ENCODE measurements at regions not wholly inside any gene's neighbourhood (a gene's known extent, or its start where the extent isn't known, plus 50 kb on each side); places are given as distances from the start of the nearest gene placed in this dataset.

DNA sequence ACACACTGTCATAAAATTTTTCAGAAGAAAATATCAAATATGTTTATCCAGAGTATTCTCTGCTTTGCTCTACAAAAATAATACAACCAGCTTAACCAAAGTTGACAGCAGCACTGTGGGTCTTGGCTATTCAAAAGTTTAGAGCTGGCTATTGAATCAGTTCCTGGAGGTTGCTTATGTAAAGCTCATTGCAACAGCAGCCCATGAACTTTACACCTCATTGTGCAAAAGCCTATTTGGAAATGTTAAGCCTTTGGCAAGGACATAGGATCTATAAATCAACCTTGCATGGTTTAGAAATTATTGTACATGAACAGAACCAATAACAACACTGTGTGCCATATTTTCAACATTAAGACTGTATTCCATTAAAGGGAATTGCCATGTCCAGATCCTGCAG is 714.9 kb downstream of the ADGRL2 start:
- no peak for DNase-seq (ENCODE audit: low read depth)
- TF ChIP-seq POLR2A (IDR thresholded peaks at IDR 0.05; ENCODE audit: extremely low read depth, insufficient read length) (no peak), MYC (IDR thresholded peaks at IDR 0.05; ENCODE audit: low read depth, low read length) (no peak)
- TF ChIP-seq, protein P1, sequence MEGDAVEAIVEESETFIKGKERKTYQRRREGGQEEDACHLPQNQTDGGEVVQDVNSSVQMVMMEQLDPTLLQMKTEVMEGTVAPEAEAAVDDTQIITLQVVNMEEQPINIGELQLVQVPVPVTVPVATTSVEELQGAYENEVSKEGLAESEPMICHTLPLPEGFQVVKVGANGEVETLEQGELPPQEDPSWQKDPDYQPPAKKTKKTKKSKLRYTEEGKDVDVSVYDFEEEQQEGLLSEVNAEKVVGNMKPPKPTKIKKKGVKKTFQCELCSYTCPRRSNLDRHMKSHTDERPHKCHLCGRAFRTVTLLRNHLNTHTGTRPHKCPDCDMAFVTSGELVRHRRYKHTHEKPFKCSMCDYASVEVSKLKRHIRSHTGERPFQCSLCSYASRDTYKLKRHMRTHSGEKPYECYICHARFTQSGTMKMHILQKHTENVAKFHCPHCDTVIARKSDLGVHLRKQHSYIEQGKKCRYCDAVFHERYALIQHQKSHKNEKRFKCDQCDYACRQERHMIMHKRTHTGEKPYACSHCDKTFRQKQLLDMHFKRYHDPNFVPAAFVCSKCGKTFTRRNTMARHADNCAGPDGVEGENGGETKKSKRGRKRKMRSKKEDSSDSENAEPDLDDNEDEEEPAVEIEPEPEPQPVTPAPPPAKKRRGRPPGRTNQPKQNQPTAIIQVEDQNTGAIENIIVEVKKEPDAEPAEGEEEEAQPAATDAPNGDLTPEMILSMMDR (IDR thresholded peaks at IDR 0.05; ENCODE audit: low read depth, low read length): no peak
- H3K4me3 ChIP-seq (ENCODE audit: low read depth, low read length): no peak overlapping the region

DNA sequence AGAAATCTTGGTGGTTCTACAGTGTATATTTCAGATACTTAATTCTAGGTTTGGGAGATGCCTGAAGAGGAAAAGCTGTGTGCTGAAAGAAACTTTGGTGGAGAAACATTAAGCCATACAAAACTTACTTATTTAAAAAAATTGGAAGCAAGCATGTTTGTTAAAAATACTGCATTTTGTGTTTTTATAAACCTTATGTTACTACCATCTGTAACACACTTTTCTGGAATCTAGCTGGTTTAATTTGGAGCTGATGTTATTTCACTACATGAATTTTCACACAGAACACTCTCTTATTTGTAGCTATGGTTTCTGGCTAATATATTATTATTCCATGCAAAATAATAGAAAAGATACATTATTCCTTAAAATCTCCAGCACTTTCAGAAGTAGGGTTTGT is 710.7 kb downstream of the ADGRL2 start:
- TF ChIP-seq, protein P2, sequence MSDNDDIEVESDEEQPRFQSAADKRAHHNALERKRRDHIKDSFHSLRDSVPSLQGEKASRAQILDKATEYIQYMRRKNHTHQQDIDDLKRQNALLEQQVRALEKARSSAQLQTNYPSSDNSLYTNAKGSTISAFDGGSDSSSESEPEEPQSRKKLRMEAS (IDR thresholded peaks at IDR 0.05; ENCODE audit: low read depth, low read length): no peak
- TF ChIP-seq POLR2A (IDR thresholded peaks at IDR 0.05; ENCODE audit: extremely low read depth, insufficient read length): no peak
- no peak for TF ChIP-seq MYC (IDR thresholded peaks at IDR 0.05; ENCODE audit: low read depth, low read length)
- TF ChIP-seq, protein P1 (IDR thresholded peaks at IDR 0.05; ENCODE audit: low read depth, low read length): no peak
- no peak for DNase-seq (ENCODE audit: low read depth)
- H3K4me3 ChIP-seq (ENCODE audit: low read depth, low read length): no peak overlapping the region

DNA sequence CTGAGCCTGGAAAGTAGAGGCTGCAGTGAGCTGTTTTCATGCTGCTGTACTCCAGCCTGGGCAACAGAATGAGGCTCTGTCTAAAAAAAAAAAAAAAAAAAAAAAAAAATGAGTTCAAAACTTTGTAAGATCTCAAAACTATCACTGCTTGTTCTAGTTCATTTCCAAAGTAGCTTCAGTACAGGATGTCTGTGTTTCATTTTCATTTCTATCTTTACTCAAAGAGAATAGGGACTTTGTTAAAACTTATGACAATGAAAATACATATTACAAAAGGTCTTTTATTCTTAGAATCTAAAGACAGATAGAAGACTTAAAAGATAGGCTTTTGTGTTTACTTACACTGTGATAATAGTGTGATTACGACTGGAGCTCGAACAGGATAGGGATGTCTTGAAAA is 709.7 kb downstream of the ADGRL2 start:
- TF ChIP-seq, protein P2 (IDR thresholded peaks at IDR 0.05; ENCODE audit: low read depth, low read length): no peak
- TF ChIP-seq POLR2A (IDR thresholded peaks at IDR 0.05; ENCODE audit: extremely low read depth, insufficient read length) (no peak), MYC (IDR thresholded peaks at IDR 0.05; ENCODE audit: low read depth, low read length) (no peak)
- TF ChIP-seq, protein P1 (IDR thresholded peaks at IDR 0.05; ENCODE audit: low read depth, low read length): no peak
- no peak for DNase-seq (ENCODE audit: low read depth)
- no peak overlapping the region for H3K4me3 ChIP-seq (ENCODE audit: low read depth, low read length)

DNA sequence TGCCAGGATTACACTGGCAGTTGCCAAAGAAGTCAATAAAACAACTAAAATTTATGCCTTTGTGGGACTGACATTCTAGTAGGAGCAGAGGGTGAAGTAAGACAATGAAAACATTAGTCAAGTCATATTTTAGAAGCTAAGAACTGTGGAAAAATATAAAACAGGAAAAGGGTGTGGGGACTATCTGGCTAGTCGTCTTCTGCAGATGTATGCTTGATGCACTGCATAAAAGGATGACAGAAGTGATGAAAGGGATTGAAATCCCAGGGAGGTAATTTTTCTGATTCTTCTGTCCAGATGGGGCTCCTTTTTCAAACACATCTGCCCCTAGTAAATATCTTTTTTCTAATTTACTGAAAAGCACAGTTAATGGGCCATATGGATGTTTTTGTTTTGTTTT is 706.3 kb downstream of the ADGRL2 start:
- TF ChIP-seq, protein P2 (IDR thresholded peaks at IDR 0.05; ENCODE audit: low read depth, low read length): no peak
- TF ChIP-seq MYC (IDR thresholded peaks at IDR 0.05; ENCODE audit: low read depth, low read length) (no peak), POLR2A (IDR thresholded peaks at IDR 0.05; ENCODE audit: extremely low read depth, insufficient read length) (no peak)
- TF ChIP-seq, protein P1 (IDR thresholded peaks at IDR 0.05; ENCODE audit: low read depth, low read length): no peak
- no peak overlapping the region for H3K4me3 ChIP-seq (ENCODE audit: low read depth, low read length)
- DNase-seq (ENCODE audit: low read depth): no peak

DNA sequence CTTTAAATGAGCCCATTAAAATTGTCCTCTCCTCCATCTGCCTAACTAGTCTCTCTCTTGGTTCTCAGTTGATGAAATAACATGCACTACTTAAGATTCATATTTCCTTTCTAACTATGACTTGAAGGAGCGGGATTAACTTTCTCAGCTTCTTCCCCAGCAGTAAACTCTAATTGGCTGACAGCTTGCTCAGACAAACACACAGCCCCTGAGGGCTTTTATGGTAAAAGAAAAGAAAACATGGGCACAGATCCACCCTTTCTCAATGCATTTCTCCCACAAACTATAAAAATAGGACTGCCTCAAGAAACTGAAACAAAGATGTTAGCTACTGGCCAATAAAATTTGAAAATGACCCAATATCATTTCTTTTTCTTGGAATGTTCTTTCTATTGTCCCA is 703.1 kb downstream of the ADGRL2 start:
- no peak for DNase-seq (ENCODE audit: low read depth)
- H3K4me3 ChIP-seq (ENCODE audit: low read depth, low read length): no peak overlapping the region
- TF ChIP-seq, protein P2 (IDR thresholded peaks at IDR 0.05; ENCODE audit: low read depth, low read length): no peak
- TF ChIP-seq MYC (IDR thresholded peaks at IDR 0.05; ENCODE audit: low read depth, low read length) (no peak), POLR2A (IDR thresholded peaks at IDR 0.05; ENCODE audit: extremely low read depth, insufficient read length) (no peak)
- TF ChIP-seq, protein P1 (IDR thresholded peaks at IDR 0.05; ENCODE audit: low read depth, low read length): no peak

DNA sequence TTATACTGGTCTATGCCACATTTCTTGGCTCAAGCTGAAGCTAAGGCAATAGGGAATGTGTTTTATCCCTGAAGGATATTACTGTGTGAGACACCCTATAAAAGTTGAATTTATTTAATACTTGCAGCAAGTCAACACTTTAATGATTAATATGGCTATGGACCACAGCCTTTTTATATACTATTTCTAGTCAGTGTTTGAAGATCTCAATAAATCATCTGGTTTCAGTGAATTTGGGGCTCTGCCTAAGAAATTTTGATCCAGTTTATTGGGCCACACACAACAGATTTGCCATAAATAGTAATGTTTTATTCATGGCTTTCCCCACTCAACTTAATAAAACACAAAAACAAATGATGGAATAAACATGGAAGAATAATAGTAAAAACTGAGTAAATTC is 698.3 kb downstream of the ADGRL2 start:
- no peak for DNase-seq (ENCODE audit: low read depth)
- no peak for TF ChIP-seq POLR2A (IDR thresholded peaks at IDR 0.05; ENCODE audit: extremely low read depth, insufficient read length)
- TF ChIP-seq MYC (IDR thresholded peaks at IDR 0.05; ENCODE audit: low read depth, low read length): no peak
- TF ChIP-seq, protein P1 (IDR thresholded peaks at IDR 0.05; ENCODE audit: low read depth, low read length): no peak
- TF ChIP-seq, protein P2 (IDR thresholded peaks at IDR 0.05; ENCODE audit: low read depth, low read length): no peak
- no peak overlapping the region for H3K4me3 ChIP-seq (ENCODE audit: low read depth, low read length)

Data from NB4 (cell line).